ENCODE measurements at regions not wholly inside any gene's neighbourhood (a gene's known extent, or its start where the extent isn't known, plus 50 kb on each side); places are given as distances from the start of the nearest gene placed in this dataset.

DNA sequence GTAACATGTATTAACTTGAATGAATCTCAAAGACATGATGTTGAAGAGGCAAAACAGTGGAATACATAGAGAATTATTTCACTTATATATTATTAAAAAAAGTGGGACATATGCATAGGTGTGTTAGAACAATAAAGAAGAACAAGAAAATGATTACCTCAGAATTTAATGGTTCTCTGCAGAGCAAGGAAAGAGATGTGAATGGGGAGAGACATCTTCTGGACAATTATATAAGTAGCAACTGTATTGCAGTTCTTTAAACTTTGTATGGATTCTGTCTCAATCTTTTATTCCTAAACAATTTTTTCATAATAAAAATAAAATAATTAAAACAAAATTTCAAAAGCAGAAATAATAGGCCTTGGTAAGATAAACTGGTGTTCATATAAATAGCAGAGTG lies 674.9 kb upstream of the ADGRL4 start:
- no peak for DNase-seq

DNA sequence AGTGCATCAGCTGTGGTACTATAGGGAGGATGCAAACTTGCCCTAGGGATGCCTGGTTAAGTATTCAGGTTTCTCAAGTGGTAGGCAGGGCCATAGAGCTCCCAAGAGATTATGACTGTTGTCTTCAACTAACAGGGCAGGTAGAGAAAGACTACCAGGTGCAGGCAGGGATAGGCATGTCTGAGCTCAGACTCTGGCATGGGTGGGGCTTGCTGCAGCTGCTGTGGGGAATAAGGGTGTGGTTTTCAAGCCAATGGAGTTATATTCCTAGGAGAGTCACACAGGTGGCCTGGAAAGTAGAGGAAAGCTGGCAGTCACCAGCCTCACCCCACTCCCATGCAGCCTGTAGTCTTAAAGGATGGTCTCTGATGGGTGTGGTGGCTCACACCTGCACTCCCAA lies 673.4 kb upstream of the ADGRL4 start:
- DNase-seq: no peak

GRCh38 chr1:79667848-79668696 lies 661.5 kb upstream of the ADGRL4 start:
- no peak for DNase-seq

GRCh38 chr1:79667166-79667565 lies 660.6 kb upstream of the ADGRL4 start:
- no peak for DNase-seq

GRCh38 chr1:79663916-79664315 lies 657.4 kb upstream of the ADGRL4 start:
- no peak for DNase-seq

DNA sequence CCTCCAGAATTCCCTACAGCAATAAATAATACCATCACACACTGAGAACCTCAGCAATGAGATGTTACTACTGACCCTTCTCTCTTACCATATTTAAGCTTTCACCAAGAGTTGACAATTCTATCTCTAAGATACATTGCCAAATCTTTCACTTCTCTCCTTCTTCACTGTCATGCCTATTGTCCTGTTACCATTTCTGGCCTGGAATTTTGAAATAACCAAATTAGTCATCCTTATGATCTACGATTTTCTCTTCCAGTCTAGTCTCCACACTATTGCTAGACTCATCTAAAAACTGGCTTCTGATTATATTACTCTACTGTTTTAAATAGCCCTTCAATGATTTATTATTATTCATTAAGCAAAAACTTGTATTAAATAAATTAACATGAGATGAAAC lies 656.1 kb upstream of the ADGRL4 start:
- DNase-seq: no peak

DNA sequence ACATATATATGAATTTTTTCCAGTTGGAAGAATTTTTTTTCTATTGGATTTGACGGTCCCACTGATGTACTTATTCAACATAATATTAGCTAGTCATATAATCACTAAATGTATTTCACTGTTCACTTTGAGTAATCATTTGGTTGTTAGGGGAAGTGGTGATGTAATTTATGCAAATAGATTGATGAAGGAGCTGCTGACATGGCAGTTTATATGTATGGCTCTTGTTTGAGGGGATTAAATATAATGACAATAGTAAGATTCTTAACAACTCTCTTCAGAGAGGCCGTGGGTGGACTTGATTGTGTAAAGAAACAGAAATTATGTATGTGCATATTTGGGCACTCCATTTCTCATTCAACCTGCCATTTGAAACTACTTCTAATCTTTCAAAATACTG lies 653.6 kb upstream of the ADGRL4 start:
- no peak for DNase-seq

DNA sequence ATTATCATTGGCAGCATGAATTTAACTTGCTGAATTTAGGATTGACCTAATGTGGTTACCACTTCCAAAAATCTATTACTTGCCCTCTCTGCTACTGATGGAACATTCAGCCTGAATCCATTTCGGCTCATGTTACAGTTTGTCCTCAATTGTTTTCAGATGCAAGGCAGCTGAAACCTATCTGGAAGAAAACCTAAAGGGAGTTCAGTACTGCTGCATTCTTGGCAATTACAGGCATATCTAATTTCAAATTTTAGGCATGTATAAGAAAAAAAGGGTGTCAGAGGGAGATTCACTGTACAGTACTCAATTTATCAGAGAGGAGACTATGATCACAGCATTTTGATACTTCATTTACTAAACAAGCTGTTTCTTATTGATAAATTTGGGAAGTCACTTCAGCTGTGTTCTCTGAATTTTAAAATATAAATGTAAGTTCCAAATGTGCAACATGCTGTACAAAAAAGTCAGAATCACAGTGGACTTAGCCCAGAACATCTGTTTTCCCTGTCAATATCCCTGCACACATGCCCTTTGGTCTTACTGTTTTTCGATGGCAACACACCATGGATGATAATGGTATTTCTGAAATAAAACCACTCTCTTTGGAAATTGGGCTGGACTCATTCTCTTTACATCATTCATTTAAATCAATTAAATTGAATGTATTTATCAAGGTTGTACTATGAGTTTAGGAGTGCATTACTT lies 651.6 kb upstream of the ADGRL4 start:
- no peak for DNase-seq

DNA sequence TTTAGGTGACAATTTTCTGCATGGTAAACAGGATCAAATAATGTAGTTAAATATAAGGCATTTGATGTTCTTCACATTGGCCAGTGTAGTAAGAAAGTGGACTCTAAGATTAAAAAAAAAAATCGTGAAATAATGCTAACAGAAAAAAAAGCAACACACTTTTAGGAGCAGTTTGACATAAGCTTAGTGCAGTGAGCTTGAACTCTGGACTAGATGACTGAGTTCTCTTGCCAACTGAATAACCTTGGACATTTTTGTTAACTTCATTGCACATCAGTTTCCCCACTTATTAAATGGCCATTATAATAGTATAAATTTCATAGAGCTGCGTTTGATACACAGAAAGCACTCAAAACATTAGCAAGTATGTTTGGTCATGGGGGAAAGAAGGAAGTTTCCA lies 649.3 kb upstream of the ADGRL4 start:
- DNase-seq: no peak

- no peak for DNase-seq
These were observed 645.9 kb upstream of the ADGRL4 start for GRCh38 chr1:79652426-79652825.

DNA sequence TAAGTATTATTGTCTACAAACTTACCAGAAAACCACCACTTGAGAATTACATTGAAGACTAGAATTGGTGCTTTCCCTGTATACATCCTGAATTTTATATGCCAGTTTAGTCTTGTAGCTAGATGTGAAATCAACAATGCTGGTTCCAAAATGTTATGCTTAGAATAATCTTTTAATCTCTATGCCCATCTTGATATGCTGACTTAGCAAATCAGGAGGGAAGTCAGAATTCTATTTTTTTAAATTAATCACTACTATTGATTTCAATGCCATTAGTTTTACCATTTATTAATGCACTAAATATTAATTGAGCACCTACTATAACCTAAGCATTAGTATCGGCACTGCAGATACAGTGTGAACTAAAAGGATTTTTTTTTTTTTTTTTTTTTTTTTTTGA lies 641.6 kb upstream of the ADGRL4 start:
- no peak for DNase-seq

GRCh38 chr1:79646880-79647279 lies 640.4 kb upstream of the ADGRL4 start:
- DNase-seq: no peak

- DNase-seq: no peak
These were observed 631.9 kb upstream of the ADGRL4 start for GRCh38 chr1:79638382-79638781.

DNA sequence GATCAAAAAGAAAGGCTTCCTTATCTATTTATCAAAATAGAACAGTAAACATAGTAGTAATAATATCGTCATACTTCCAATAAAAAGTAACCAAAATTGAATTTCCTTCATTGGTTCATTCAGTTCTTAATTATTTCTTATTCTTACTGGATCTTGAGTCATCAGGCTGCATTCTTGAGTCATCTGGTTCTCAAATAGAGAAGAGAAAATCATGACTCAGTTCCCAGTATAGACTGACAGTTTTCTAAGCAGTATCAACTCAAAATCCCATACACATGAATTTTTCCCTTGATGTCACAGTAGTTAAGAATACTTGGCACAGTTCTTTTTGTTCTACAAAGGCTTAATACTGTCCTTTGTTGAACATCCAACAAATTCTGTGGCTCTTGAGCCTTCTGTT lies 626.9 kb upstream of the ADGRL4 start:
- DNase-seq: no peak

GRCh38 chr1:79629414-79629813 lies 622.9 kb upstream of the ADGRL4 start:
- no peak for DNase-seq

DNA sequence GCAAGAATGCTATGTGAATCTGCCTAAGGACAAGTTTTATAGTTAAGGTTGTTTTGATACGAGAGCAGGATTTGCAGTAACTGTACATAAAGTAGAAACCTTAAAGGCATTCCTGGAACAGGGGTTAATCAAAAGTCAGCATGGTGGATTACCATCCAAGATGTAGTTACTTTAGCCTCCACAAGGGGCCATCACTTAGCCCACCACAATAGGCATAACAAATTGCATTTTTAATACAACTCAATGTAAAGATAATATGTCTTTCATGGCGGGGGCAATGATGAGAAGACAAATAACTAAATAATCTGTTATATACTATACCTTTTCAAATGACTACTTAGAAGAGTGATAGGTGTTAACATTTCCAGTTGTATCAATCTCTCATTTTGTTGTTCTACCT lies 611.2 kb upstream of the ADGRL4 start:
- DNase-seq: no peak

DNA sequence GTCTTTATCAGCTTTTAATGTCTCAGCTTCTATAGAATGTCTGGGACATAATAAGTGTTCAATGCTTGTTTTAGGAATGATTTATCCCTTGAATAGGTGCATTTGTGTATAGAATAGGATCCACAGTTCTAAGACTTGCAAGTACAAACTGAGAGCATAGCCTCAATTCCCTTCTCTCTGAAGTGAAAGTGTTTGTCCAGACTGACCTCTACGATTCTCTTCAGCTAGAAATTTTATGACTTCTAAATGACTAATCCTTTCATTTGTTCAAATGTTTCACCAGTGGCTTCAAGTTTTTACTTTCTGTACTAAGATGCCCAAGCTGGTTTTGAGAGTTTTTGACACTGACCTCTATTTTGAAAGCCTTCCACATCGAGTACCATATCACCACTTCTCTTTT lies 608.2 kb upstream of the ADGRL4 start:
- DNase-seq: no peak

- no peak for DNase-seq
These were observed 607.6 kb upstream of the ADGRL4 start for GRCh38 chr1:79614106-79614505.

DNA sequence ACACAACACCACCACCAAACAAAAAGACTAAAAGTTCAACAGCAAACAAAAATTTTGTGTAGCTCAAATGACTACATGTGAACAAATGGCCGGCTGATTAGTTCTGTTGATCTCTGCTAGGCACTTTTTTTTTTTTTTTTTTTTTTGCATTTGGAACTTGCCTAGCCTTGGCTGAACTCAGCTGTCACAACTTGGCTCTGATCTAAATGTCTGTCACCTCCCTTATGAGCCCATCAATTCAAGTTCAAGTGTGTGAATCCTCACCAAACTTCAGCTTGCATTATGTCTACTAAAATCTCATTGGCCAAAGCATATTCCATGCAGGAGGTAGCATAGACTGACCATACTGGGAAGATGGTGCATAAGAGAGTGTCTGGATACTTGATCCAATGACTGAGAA lies 606.5 kb upstream of the ADGRL4 start:
- no peak for DNase-seq

DNA sequence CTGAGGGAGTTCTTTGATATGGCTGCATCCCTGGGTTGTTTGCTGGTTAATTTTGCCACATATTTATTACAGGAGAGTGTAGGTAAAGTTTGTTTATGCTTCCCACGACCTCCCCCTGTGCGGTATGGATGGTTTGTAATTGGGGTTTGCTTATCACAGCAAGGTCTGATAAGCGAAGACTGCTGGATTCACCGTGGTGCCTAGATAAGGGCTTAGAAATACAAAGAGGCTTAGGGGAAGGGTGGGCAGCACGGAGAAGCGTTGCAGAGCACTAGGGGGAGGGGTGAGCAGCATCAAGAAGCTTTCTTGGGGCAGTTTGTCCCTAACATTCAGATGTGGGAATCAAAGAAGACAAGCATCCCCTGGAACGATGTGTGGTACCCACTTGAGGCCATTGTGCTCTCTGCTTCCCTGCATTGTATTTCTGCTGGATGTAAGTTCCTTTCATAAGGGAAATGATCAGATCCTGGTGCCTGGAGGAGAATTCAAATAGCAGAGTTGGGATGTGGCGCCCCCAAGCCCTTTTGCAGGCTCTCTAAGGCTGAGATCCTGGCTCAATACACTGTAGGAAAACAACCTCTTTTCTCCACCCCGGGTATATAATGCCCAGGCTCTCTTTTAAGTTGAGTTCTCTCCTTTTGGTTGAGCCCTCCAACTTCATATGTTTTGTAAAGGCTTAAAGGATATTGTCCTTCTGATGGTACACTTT lies 598.1 kb upstream of the ADGRL4 start:
- no peak for DNase-seq

GRCh38 chr1:79603843-79604242 lies 597.3 kb upstream of the ADGRL4 start:
- no peak for DNase-seq

GRCh38 chr1:79599257-79599656 lies 592.7 kb upstream of the ADGRL4 start:
- no peak for DNase-seq

DNA sequence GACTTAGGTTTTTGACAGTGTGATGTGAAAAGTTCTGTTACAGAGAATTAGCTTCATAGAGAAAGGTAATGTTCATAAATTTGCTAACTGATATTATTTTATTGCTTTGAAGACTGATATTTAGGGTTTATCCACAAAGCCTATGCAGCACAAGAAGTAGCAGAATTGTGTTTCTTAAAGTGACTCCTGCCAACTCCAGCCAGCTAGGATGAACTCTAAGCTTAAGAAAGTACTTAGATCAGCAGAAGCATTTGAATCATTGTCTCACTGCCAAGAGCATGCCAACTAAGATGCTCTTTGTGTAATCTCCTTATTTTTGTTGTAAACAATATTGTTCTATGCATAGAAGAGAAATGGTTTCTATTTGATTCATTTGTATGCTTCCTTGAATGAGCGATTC lies 589.4 kb upstream of the ADGRL4 start:
- no peak for DNase-seq

DNA sequence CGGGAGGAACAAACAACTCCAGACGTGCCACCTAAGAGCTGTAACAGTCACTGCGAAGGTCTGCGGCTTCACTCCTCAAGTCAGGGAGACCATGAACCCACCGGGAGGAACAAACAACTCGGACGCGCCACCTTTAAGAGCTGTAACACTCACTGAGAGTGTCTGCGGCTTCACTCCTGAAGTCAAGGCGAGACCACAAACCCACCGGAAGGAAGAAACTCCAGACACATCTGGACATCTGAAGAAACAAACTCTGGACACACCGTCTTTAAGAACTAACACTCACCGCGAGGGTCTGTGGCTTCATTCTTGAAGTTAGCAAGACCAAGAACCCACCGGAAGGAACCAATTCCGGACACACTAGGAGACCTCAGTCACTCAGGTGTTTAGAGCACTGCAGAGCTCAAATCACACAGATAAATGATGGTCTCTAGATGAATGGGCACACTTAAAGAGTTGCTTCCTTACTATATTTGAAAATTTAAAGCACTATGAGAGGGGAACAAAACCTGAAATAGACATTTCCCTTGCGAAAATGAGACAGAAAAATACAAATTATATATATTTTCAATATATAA lies 587.7 kb upstream of the ADGRL4 start:
- no peak for DNase-seq

Measured in NK-92 treated with Interleukin-12 subunit alpha and Interleukin-12 subunit beta, amount 100 ng/mL, for 24 hours (cell line).